Neuronal stem cell (in vitro differentiated cells): ENCODE measurements at regions not wholly inside any gene's neighbourhood (a gene's known extent, or its start where the extent isn't known, plus 50 kb on each side); places are given as distances from the start of the nearest gene placed in this dataset.

Source experiments
- DNase-seq: peaks from one replicate; pipeline ENCODE4 v3.0.0-alpha.2; 2013; ENCODE audit warnings: low spot score
- H2AFZ ChIP-seq: one replicate; pipeline ENCODE4 v1.6.1; 2013; ENCODE audit warnings: mild to moderate bottlenecking, low read length, inconsistent platforms
- H2AK5ac ChIP-seq: 2 replicates; pipeline ENCODE4 v1.6.1; 2013; ENCODE audit warnings: low read depth, mild to moderate bottlenecking, inconsistent platforms, low read length, moderate library complexity, mixed read lengths
- H2BK120ac ChIP-seq: 2 replicates; pipeline ENCODE4 v1.6.1; 2013; ENCODE audit warnings: low read depth, mild to moderate bottlenecking, inconsistent platforms, low read length, moderate library complexity, mixed read lengths
- H2BK12ac ChIP-seq: one replicate; pipeline ENCODE4 v1.6.1; 2013; ENCODE audit warnings: low read length, inconsistent platforms
- H2BK15ac ChIP-seq: 2 replicates; pipeline ENCODE4 v1.6.1; 2013; ENCODE audit warnings: mild to moderate bottlenecking, low read length, inconsistent platforms, mixed read lengths
- H2BK5ac ChIP-seq: one replicate; pipeline ENCODE4 v1.6.1; 2013; ENCODE audit warnings: inconsistent platforms, mild to moderate bottlenecking, low read length, moderate library complexity
- H3K14ac ChIP-seq: one replicate; pipeline ENCODE4 v1.6.1; 2013; ENCODE audit warnings: low read length, inconsistent platforms
- H3K18ac ChIP-seq: 2 replicates; pipeline ENCODE4 v1.6.1; 2013; ENCODE audit warnings: low read length, inconsistent platforms
- H3K23ac ChIP-seq: 2 replicates; pipeline ENCODE4 v1.6.1; 2013; ENCODE audit warnings: low read depth, mild to moderate bottlenecking, mixed read lengths, low read length, inconsistent platforms; ENCODE audit not compliant: poor library complexity
- H3K27ac ChIP-seq: replicated peaks from 3 replicates; pipeline ENCODE4 v1.5.1; 2013; ENCODE audit warnings: low read length, inconsistent platforms
- H3K27me3 ChIP-seq, 3 experiments: 2 replicates each; pipeline ENCODE4 v1.6.1; 2013; ENCODE audit warnings: low read length in 3 of 3, mild to moderate bottlenecking in 2 of 3, inconsistent platforms in 1 of 3, low read depth in 1 of 3, mixed read lengths in 1 of 3, moderate library complexity in 1 of 3; ENCODE audit not compliant: control insufficient read depth in 3 of 3, insufficient read depth in 3 of 3
- H3K36me3 ChIP-seq, 2 donors: replicated peaks in 1 of 2; 2 replicates each; pipeline ENCODE4 v1.6.1; 2013; ENCODE audit warnings: low read length in 2 of 2; ENCODE audit not compliant: control insufficient read depth in 2 of 2, insufficient read depth in 2 of 2
- H3K4ac ChIP-seq: 2 replicates; pipeline ENCODE4 v1.6.1; 2013; ENCODE audit warnings: inconsistent platforms, mild to moderate bottlenecking, low read length, moderate library complexity
- H3K4me1 ChIP-seq, 2 donors: 1 replicate in 1 of 2; 2 replicates in 1 of 2; pipeline ENCODE4 v1.6.1; 2013; ENCODE audit warnings: low read length in 2 of 2, low read depth in 1 of 2; ENCODE audit not compliant: control insufficient read depth in 2 of 2, insufficient read depth in 1 of 2
- H3K4me2 ChIP-seq: one replicate; pipeline ENCODE4 v1.6.1; 2013; ENCODE audit warnings: mild to moderate bottlenecking, low read length, inconsistent platforms; ENCODE audit not compliant: insufficient read depth, poor library complexity, severe bottlenecking
- H3K4me3 ChIP-seq, 2 donors: 2 replicates each; pipeline ENCODE4 v1.5.1; 2013; ENCODE audit warnings: low read length in 2 of 2, mild to moderate bottlenecking in 2 of 2, inconsistent platforms in 1 of 2, moderate library complexity in 1 of 2
- H3K79me1 ChIP-seq: one replicate; pipeline ENCODE4 v1.6.1; 2013; ENCODE audit warnings: low read depth, mild to moderate bottlenecking, inconsistent platforms, low read length, moderate library complexity
- H3K9ac ChIP-seq: one replicate; pipeline ENCODE4 v1.6.1; 2013; ENCODE audit warnings: mild to moderate bottlenecking, low read depth, low read length, inconsistent platforms; ENCODE audit not compliant: poor library complexity
- H3K9me3 ChIP-seq, 2 donors: replicated peaks in 1 of 2; 2 replicates each; pipeline versions ENCODE3 to v1.6.1; 2013; ENCODE audit warnings: low read length in 2 of 2, mild to moderate bottlenecking in 2 of 2, inconsistent platforms in 1 of 2, low read depth in 1 of 2, mixed read lengths in 1 of 2, moderate library complexity in 1 of 2; ENCODE audit not compliant: control insufficient read depth in 2 of 2, insufficient read depth in 1 of 2
- H4K8ac ChIP-seq: one replicate; pipeline ENCODE4 v1.6.1; 2013; ENCODE audit warnings: low read depth, mild to moderate bottlenecking, inconsistent platforms, low read length, moderate library complexity
- H4K91ac ChIP-seq: one replicate; pipeline ENCODE4 v1.6.1; 2013; ENCODE audit warnings: low read length, low read depth, mild to moderate bottlenecking, inconsistent platforms; ENCODE audit not compliant: poor library complexity
- WGBS, 2 donors: extraction: QIAGEN DNeasy Blood & Tissue Kit; methylation state at CpG; one replicate each; pipeline ENCODE4 v1.1.7; 2013; ENCODE audit warnings: missing lambda C conversion rate in 2 of 2, mixed read lengths in 1 of 2; ENCODE audit not compliant: insufficient read length in 2 of 2, insufficient replicate concordance in 1 of 2; ENCODE audit errors: extremely low coverage in 2 of 2; 5-methylcytosine and 5-hydroxymethylcytosine counted together

GRCh38 chr7:116135306-116135705 is 75.0 kb upstream of the TES start:
- no peak overlapping the region for H3K4me3 ChIP-seq
- no peak overlapping the region for H2BK120ac ChIP-seq
- H3K79me1 ChIP-seq = no peaks in the 10 kb centered on the region
- no peaks in the 10 kb centered on the region for H3K9me3 ChIP-seq
- H3K27ac ChIP-seq = no peak overlapping the region
- whole genome bisulfite sequencing, 2 donors = no CpG with 5 or more reads among the region's 4 CpGs
- no peak overlapping the region for H2AK5ac ChIP-seq
- no peak overlapping the region for H2BK12ac ChIP-seq
- no peak overlapping the region for H3K9ac ChIP-seq
- DNase-seq = peak; percentile 27
- H3K14ac ChIP-seq = no peak overlapping the region
- no peaks in the 10 kb centered on the region for H3K36me3 ChIP-seq
- no peak overlapping the region for H2BK5ac ChIP-seq
- H4K8ac ChIP-seq = no peak overlapping the region
- H2AFZ ChIP-seq = peak overlapping the region; percentile 34
- H3K4me1 ChIP-seq = peaks cover 0 to 4% of the 10 kb centered on the region in 2 donors
- H3K4me2 ChIP-seq = no peak overlapping the region
- no peak overlapping the region for H2BK15ac ChIP-seq
- no peak overlapping the region for H3K23ac ChIP-seq
- no peak overlapping the region for H3K4ac ChIP-seq
- H3K18ac ChIP-seq = no peak overlapping the region
- H3K27me3 ChIP-seq = no peaks in the 10 kb centered on the region
- H4K91ac ChIP-seq = no peak overlapping the region

- no peaks in the 10 kb centered on the region for H3K79me1 ChIP-seq
- no peak overlapping the region for H2AK5ac ChIP-seq
- peaks cover 0 to 4% of the 10 kb centered on the region in 2 donors for H3K4me1 ChIP-seq
- no CpG with 5 or more reads among the region's 2 CpGs for WGBS, 2 donors
- H3K27me3 ChIP-seq = no peaks in the 10 kb centered on the region
- no peak overlapping the region for H3K4ac ChIP-seq
- no peak overlapping the region for H2BK12ac ChIP-seq
- peak overlapping the region in 1 of 2 donors; percentile 38 for H3K4me3 ChIP-seq
- H2AFZ ChIP-seq = peak overlapping the region; percentile 85
- no peak overlapping the region for H4K8ac ChIP-seq
- no peaks in the 10 kb centered on the region for H3K36me3 ChIP-seq
- H2BK15ac ChIP-seq = no peak overlapping the region
- no peak overlapping the region for H3K9ac ChIP-seq
- H4K91ac ChIP-seq = no peak overlapping the region
- no peak overlapping the region for H3K14ac ChIP-seq
- no peak overlapping the region for H3K4me2 ChIP-seq
- H2BK120ac ChIP-seq = no peak overlapping the region
- no peak overlapping the region for H3K18ac ChIP-seq
- DNase-seq = peak; percentile 48
- H3K27ac ChIP-seq = no peak overlapping the region
- H3K23ac ChIP-seq = no peak overlapping the region
- no peak overlapping the region for H2BK5ac ChIP-seq
- no peaks in the 10 kb centered on the region for H3K9me3 ChIP-seq
Observed at GRCh38 chr7:116138202-116138801, 72.0 kb upstream of the TES start.

- Histone ChIP-seq H3K4me2 (no peak overlapping the region), H2BK15ac (no peak overlapping the region), H3K9ac (no peak overlapping the region), H3K9me3 (no peaks in the 10 kb centered on the region), H4K8ac (no peak overlapping the region), H3K4me3 (peak overlapping the region in 1 of 2 donors; percentile 38), H3K4me1 (peaks cover 0 to 4% of the 10 kb centered on the region in 2 donors), H2AK5ac (no peak overlapping the region), H3K27me3 (no peaks in the 10 kb centered on the region), H3K36me3 (no peaks in the 10 kb centered on the region), H3K79me1 (no peaks in the 10 kb centered on the region), H4K91ac (no peak overlapping the region), H2BK5ac (no peak overlapping the region), H3K23ac (no peak overlapping the region), H2BK120ac (no peak overlapping the region), H3K18ac (no peak overlapping the region), H2AFZ (peak overlapping the region; percentile 85), H3K4ac (no peak overlapping the region), H2BK12ac (no peak overlapping the region), H3K27ac (no peak overlapping the region), H3K14ac (no peak overlapping the region)
- peak; percentile 46 for DNase-seq
- WGBS, 2 donors = no CpG with 5 or more reads among the region's 6 CpGs
Observed at GRCh38 chr7:116139007-116139406, 71.3 kb upstream of the TES start.

- Histone ChIP-seq H2BK15ac (no peak overlapping the region), H2AFZ (no peak overlapping the region), H3K27me3 (no peaks in the 10 kb centered on the region), H3K4ac (no peak overlapping the region), H3K79me1 (no peaks in the 10 kb centered on the region), H4K8ac (no peak overlapping the region), H3K36me3 (no peaks in the 10 kb centered on the region), H3K4me1 (peaks cover 0 to 4% of the 10 kb centered on the region in 2 donors), H3K9ac (no peak overlapping the region), H3K9me3 (no peaks in the 10 kb centered on the region), H2BK5ac (no peak overlapping the region), H3K4me3 (no peak overlapping the region), H2AK5ac (no peak overlapping the region), H3K23ac (no peak overlapping the region), H4K91ac (no peak overlapping the region), H3K4me2 (no peak overlapping the region), H3K18ac (no peak overlapping the region), H2BK120ac (no peak overlapping the region), H2BK12ac (no peak overlapping the region), H3K27ac (no peak overlapping the region), H3K14ac (no peak overlapping the region)
- DNase-seq = no peak
Observed at GRCh38 chr7:116139807-116140206, 70.5 kb upstream of the TES start.
